ENCODE measurements at regions not wholly inside any gene's neighbourhood (a gene's known extent, or its start where the extent isn't known, plus 50 kb on each side); places are given as distances from the start of the nearest gene placed in this dataset.
A peak's percentile ranks its signal among the peaks of the same experiment; 100 is the strongest.

DNA sequence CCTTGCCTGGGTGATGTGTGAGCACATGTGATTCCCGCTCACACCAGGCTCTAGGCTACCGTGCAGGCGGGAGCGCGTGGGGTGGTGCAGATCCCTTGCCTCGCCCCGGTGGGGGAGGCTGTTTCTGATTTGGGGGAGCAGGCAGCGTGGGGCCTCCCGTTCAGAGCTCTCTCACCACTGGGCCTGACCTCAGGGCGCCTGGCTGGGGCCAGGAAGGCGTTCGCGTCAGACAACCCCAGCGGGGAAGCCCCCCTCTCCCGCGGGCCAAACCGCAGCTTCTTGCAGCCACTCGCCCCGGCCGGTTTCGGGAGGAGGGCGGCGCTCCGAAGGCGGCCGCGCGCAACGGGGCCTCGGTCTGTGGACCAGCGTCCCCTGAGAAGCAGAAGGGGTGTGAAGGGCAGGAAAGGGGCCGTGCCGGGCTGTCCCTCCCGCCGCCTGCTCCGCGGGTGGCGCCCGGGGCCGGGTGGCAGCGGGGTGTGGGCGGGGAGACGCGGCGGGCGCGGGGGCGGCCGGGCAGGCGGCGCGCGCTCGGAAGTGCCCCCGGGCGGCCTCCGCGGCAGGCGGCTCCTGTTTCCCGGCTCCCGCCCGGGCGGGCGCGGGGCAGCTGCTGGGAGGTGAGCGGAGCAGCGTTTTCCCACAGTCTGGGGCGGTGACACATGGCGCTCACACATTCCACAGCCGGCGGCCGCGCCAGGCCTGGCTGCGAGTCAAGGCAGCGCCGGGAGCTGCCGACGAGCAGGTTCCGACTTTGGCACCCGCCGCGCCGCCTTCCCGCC lies 65.1 kb upstream of the HES1 start (continued):
- peak; percentile 64 for TF ChIP-seq KDM4A (IDR thresholded peaks at IDR 0.05; ENCODE audit: low read depth, low read length, severe bottlenecking)
- TF ChIP-seq TEAD4 (IDR thresholded peaks at IDR 0.05; ENCODE audit: low read depth, low read length) = peak; percentile 54; the same call in 1 of the 2 replicates
- TF ChIP-seq RAD21 (IDR thresholded peaks at IDR 0.05 in 1 of 2, conservative IDR thresholded peaks at IDR 0.05 in 1 of 2; ENCODE audit: low read depth in 2 of 2, low read length in 2 of 2) = no peak; a peak in 1 of 4 replicates

Measured in H1 (cell line).